Endothelial cell of umbilical vein (primary cell): ENCODE measurements at regions not wholly inside any gene's neighbourhood (a gene's known extent, or its start where the extent isn't known, plus 50 kb on each side); places are given as distances from the start of the nearest gene placed in this dataset.

ENCODE experiments used
- BruUV-seq: library from RNA; stranded (reverse); fragments of 400-500 nt; replicated peaks from 2 replicates; lab custom pipeline; 2021; lab: Mats Ljungman, UMichigan
- CTCF ChIA-PET: fragments of 300-600, 350-600 bp; sonication (Branson Sonifier 250); formaldehyde crosslinking; loops from one replicate; lab custom pipeline; 2021; ENCODE audit warnings: antibody characterized with exemption, inconsistent platforms; lab: Charles Lee
- POLR2A ChIA-PET: fragments of 300-600, 350-600 bp; sonication (Branson Sonifier 250); formaldehyde crosslinking; loops from one replicate; lab custom pipeline; 2021; ENCODE audit warnings: antibody characterized with exemption, inconsistent platforms; lab: Charles Lee
- DNase-seq: peaks from one replicate; pipeline ENCODE4 v3.0.0-alpha.2; 2011; ENCODE audit warnings: low read depth, low spot score
- FAIRE-seq: peaks from 2 replicates; lab custom pipeline; 2011; peaks lifted over from hg19 to GRCh38; lab: Jason Lieb, UNC
- H2AFZ ChIP-seq: 2 replicates; pipeline ENCODE4 v1.6.0; 2012; ENCODE audit warnings: low read depth, low read length, control low read depth, inconsistent platforms
- H3K27ac ChIP-seq: 2 replicates; pipeline ENCODE4 v1.5.1; 2011; ENCODE audit warnings: low read depth, mild to moderate bottlenecking, control low read depth, low read length, moderate library complexity; ENCODE audit not compliant: insufficient read depth
- H3K27me3 ChIP-seq, 2 experiments: 2 replicates each; pipeline versions ENCODE4 v1.6.0 to v1.6.1; 2011; ENCODE audit warnings: low read length in 2 of 2, mixed read lengths in 1 of 2; ENCODE audit not compliant: control insufficient read depth in 2 of 2, insufficient read depth in 2 of 2
- H3K36me3 ChIP-seq, 2 experiments: 2 replicates in 1 of 2; 3 replicates in 1 of 2; pipeline ENCODE4 v1.5.1; 2011; ENCODE audit warnings: low read length in 2 of 2, mild to moderate bottlenecking in 1 of 2, moderate library complexity in 1 of 2; ENCODE audit not compliant: control insufficient read depth in 2 of 2, insufficient read depth in 2 of 2; ENCODE audit errors: extremely low read depth in 1 of 2
- H3K4me1 ChIP-seq: 3 replicates; pipeline ENCODE4 v1.5.1; 2011; ENCODE audit warnings: mild to moderate bottlenecking, low read length; ENCODE audit not compliant: control insufficient read depth, insufficient read depth; ENCODE audit errors: extremely low read depth
- H3K4me2 ChIP-seq: 2 replicates; pipeline ENCODE4 v1.6.1; 2011; ENCODE audit warnings: low read length, control low read depth, mixed read lengths; ENCODE audit not compliant: insufficient read depth
- H3K4me3 ChIP-seq, 3 experiments: fragments of 200-600 bp in 1 of 3; sonication (generic), shearing (Covaris generic) in 1 of 3; replicated peaks in 1 of 3; 2 replicates each; pipeline ENCODE4 v1.5.1; 2011 to 2016; ENCODE audit warnings: control low read depth in 3 of 3, low read length in 3 of 3, mild to moderate bottlenecking in 2 of 3, inconsistent platforms in 1 of 3, low read depth in 1 of 3, moderate library complexity in 1 of 3; ENCODE audit not compliant: insufficient read depth in 1 of 3
- H3K79me2 ChIP-seq: 2 replicates; pipeline ENCODE4 v1.6.0; 2012; ENCODE audit warnings: low read length, inconsistent platforms; ENCODE audit not compliant: control insufficient read depth, insufficient read depth
- H3K9ac ChIP-seq: replicated peaks from 2 replicates; pipeline ENCODE3; 2011; ENCODE audit warnings: low read length, control low read depth; ENCODE audit not compliant: insufficient read depth; ENCODE audit errors: extremely low read depth
- H3K9me1 ChIP-seq: replicated peaks from 3 replicates; pipeline ENCODE4 v1.6.0; 2011; ENCODE audit warnings: mild to moderate bottlenecking, low read length; ENCODE audit not compliant: control insufficient read depth, insufficient read depth; ENCODE audit errors: extremely low read depth
- H3K9me3 ChIP-seq: replicated peaks from 2 replicates; pipeline ENCODE4 v1.5.1; 2012; ENCODE audit warnings: low read length, inconsistent platforms; ENCODE audit not compliant: control insufficient read depth, insufficient read depth
- H4K20me1 ChIP-seq: replicated peaks from 2 replicates; pipeline ENCODE3; 2011; ENCODE audit warnings: mild to moderate bottlenecking, low read length; ENCODE audit not compliant: control insufficient read depth, insufficient read depth; ENCODE audit errors: extremely low read depth
- CTCF ChIP-seq, 2 donors: IDR thresholded peaks; 1 replicate in 1 of 2; 2 replicates in 1 of 2; pipeline ENCODE4 v1.5.1; 2011; ENCODE audit warnings: low read length in 2 of 2, mild to moderate bottlenecking in 2 of 2, moderate library complexity in 2 of 2, control low read depth in 1 of 2, inconsistent platforms in 1 of 2, low read depth in 1 of 2; ENCODE audit not compliant: insufficient read depth in 1 of 2; ENCODE audit errors: extremely low read depth in 1 of 2
- EZH2 ChIP-seq: IDR thresholded peaks from 2 replicates; pipeline ENCODE4 v1.6.1; 2012; ENCODE audit warnings: borderline replicate concordance, low read depth, mild to moderate bottlenecking, moderate library complexity, low read length, inconsistent platforms; ENCODE audit not compliant: severe bottlenecking
- FOS ChIP-seq: IDR thresholded peaks from 2 replicates; pipeline ENCODE4 v1.6.1; 2011; ENCODE audit warnings: mild to moderate bottlenecking, low read length, moderate library complexity, borderline replicate concordance; ENCODE audit not compliant: insufficient read depth
- GATA2 ChIP-seq: IDR thresholded peaks from 2 replicates; pipeline ENCODE4 v1.7.0; 2011; ENCODE audit warnings: low read depth, mild to moderate bottlenecking, moderate library complexity, mixed read lengths, low read length; ENCODE audit not compliant: insufficient read length, insufficient read depth
- JUN ChIP-seq: IDR thresholded peaks from 2 replicates; pipeline ENCODE4 v1.6.1; 2011; ENCODE audit warnings: borderline replicate concordance, low read depth; ENCODE audit not compliant: insufficient read length, insufficient read depth
- MYC ChIP-seq: IDR thresholded peaks from one replicate; pipeline ENCODE4 v1.6.1; 2011; ENCODE audit warnings: mild to moderate bottlenecking, low read depth, low read length
- POLR2A ChIP-seq: IDR thresholded peaks from 2 replicates; pipeline ENCODE4 v1.6.1; 2012; ENCODE audit warnings: low read depth, mild to moderate bottlenecking, control low read depth, low read length
- POLR2AphosphoS5 ChIP-seq: IDR thresholded peaks from 2 replicates; pipeline ENCODE4 v1.6.1; 2012; ENCODE audit warnings: low read depth, mild to moderate bottlenecking, control low read depth, low read length, moderate library complexity; ENCODE audit not compliant: insufficient read depth
- dilution Hi-C: fragments of 300-500 bp; cut with MboI; formaldehyde crosslinking; loops from one replicate; pipeline ENCODE4 v1.15.0; 2019; ENCODE audit warnings: low sequenced_read_pairs; ENCODE audit not compliant: extremely low pct_ligation_motif_present
- intact Hi-C: fragments of 100-400 bp; cut with micrococcal nuclease; formaldehyde crosslinking; loops from one replicate; pipeline ENCODE4 v1.10.0; 2022
- TF ChIP-seq, protein P1 (sequence below): IDR thresholded peaks from 2 replicates; pipeline ENCODE4 v1.6.1; 2011; ENCODE audit not compliant: insufficient read depth, insufficient read length

GRCh38 chr16:64679976-64680690 lies 441.7 kb downstream of the CDH11 start:
- no peak for TF ChIP-seq FOS
- no peak for TF ChIP-seq POLR2A
- TF ChIP-seq, protein P1, sequence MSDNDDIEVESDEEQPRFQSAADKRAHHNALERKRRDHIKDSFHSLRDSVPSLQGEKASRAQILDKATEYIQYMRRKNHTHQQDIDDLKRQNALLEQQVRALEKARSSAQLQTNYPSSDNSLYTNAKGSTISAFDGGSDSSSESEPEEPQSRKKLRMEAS, result no peak
- no peak for TF ChIP-seq GATA2
- no peak for TF ChIP-seq POLR2AphosphoS5
- no peak for TF ChIP-seq MYC
- no peak for TF ChIP-seq CTCF (IDR thresholded peaks at IDR 0.05; ENCODE audit: extremely low read depth in 1 of 2, insufficient read depth in 1 of 2, low read depth in 1 of 2, low read length in 2 of 2)
- no peak for TF ChIP-seq EZH2
- TF ChIP-seq JUN, result no peak
- DNase-seq, result no peak
- dilution Hi-C loops (no loop called here), intact Hi-C loops (no loop called here)
- no peak overlapping the region for H3K27ac ChIP-seq
- POLR2A ChIA-PET, result no interaction called here
- no peaks in the 10 kb centered on the region for H3K36me3 ChIP-seq
- no peaks in the 10 kb centered on the region for H3K4me1 ChIP-seq
- no peaks in the 10 kb centered on the region for H4K20me1 ChIP-seq
- no peak overlapping the region for H3K9ac ChIP-seq
- no peak overlapping the region for H3K4me2 ChIP-seq
- BruUV-seq, result no TSS peak
- no peaks in the 10 kb centered on the region for H3K9me1 ChIP-seq
- no peaks in the 10 kb centered on the region for H3K79me2 ChIP-seq
- CTCF ChIA-PET, result no interaction called here
- no peak overlapping the region for H2AFZ ChIP-seq
- no peak overlapping the region for H3K4me3 ChIP-seq
- H3K27me3 ChIP-seq, result no peaks in the 10 kb centered on the region
- no peak for FAIRE-seq
- no peaks in the 10 kb centered on the region for H3K9me3 ChIP-seq
